SW480 (cell line): ENCODE measurements at regions not wholly inside any gene's neighbourhood (a gene's known extent, or its start where the extent isn't known, plus 50 kb on each side); places are given as distances from the start of the nearest gene placed in this dataset.

Experiments
- DNase-seq: peaks from one replicate; pipeline ENCODE4 v3.0.0-alpha.2; 2016; ENCODE audit warnings: low spot score

DNA sequence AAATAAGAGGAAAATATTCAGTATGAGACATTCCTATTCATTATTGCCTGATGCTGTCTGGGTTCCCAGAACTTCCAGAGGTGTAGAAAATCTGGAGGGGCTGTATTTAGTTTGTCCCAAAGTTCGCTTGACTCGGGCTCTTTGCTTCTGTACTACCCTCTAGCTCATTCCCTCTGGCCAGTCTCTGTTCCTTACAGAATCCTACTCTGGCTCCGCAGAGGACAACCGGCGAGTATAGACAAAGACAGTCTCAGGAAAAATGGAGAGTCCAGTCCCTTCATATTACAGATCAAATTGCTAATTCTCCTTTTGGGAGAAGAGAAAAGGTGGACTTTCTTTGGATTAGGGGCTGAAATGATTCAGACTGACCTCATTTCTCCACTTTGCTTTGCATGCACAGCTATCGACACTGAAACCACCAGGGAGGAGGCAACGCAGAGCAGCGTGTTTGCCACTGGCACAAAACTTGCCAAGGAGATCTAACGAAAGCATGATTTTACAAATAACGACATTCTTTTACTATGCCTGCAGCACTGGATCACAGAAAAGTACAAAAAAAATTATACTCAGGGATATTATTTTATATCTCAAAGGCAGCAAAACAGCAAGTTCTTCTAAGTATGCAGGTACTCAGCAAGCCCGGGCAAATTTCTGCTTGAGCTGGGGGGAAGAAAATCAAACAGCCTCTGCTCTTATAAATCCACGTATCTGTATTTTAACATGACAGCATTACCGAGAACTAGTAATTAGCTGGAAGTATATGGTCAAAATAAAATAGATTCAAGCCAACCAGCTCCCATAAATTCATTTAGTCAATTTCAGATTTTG, 279.7 kb downstream of the NPR3 start:
- no peak for DNase-seq

DNA sequence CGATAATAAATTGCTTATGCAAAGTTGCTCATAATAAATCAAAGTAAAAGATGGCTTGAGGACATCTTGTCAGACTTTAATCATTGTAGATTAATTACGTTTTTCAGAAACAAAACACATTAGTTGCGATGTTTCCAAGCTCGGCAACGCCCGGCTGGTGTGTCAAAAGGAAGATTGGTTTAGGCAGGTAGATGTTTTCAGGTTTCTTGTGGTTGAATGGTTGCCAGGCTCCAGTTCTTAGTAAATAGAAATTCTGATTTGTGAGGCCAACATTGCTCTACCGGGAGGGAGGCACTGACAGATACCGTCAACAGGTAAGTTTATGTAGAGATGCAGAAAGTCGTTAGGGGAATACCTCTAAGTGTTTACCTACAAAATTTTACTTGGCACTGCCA, 280.3 kb downstream of the NPR3 start:
- DNase-seq, result no peak

DNA sequence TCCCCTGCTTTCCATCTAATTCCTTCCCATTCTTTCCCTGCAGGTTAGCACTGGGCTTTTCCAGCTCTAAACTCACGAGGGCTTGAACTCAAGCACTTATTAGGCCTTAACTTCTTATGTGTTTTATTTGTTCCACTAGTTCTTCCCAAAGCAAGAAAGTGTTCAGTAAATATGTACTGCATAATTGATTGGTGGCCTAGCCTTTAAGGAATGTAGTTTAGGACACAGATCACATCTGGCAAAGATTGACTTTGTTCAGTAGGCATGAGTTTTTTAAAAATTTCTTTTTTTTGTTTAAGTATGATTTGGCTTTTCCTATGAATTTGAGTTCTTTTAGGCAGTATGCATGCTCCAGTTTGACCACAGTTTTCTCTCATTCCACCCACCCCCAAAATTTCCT, 285.2 kb downstream of the NPR3 start:
- DNase-seq, result no peak

DNA sequence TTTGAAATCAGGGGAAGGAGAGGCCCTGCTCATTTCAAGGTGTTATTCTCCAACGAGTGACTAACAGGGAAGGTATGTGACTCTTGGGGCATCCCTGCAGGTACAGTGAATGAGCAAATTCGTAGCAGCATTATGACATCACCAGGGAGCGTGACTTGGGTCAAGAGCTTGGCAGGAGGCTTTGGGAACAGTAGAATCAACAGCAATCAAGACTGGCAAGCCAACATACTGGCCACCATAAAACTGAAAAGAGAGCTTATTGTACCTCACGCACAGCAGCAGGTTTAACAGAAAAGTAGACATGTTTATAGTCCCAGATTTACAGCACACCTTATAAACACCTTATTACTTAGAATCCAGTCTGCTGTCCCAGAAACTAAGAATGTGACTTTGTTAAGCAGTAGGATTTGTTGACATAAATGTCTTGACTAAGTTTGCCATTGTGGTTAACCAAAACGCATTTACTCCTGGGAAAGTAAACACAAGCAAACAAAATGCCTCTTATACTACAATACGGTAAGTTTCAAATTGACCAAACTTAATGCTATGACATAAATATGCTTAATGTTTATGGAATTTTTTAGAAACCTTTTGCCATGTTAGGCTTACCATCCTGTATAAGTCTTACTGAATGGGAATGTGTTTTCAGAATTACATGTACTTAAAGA, 297.8 kb downstream of the NPR3 start:
- DNase-seq, result peak; percentile 44

DNA sequence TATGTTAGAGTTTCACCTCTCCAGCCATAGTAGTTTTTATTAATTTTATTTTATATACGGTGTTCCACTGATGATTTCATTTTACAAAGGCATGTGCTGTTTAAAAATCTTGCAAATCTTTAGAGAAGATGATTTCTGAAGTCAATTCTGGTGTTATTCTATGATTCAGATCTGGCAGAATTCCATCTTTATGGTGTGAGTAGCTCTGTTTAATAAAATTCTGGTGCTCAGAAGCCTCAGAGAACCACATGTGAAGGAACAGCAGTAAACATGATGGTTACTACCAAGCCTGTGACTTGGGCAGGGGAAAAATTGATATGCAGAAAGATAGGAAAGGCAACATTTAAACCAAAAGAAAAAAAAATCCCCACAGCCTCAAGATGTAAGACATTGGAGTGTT, 299.7 kb downstream of the NPR3 start:
- DNase-seq, result no peak

DNA sequence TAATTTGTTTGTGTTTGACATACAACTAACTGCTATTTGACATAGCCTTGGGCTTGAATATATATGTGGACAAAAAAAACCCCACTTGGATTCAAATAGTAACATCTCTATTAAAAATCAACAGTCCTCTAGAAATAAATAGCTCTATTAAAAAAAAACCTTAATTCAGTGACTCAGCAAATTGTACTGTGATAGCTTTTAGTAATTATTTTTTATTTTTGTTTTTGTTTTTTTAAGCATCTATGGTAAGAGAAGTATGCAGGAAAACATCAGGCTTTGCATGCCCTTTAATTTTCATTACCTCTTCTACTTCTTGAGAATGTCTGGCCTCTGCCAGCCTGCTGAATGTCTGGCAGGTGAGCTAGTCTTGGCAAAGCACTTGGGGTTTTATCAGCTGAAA, 300.7 kb downstream of the NPR3 start:
- no peak for DNase-seq

DNA sequence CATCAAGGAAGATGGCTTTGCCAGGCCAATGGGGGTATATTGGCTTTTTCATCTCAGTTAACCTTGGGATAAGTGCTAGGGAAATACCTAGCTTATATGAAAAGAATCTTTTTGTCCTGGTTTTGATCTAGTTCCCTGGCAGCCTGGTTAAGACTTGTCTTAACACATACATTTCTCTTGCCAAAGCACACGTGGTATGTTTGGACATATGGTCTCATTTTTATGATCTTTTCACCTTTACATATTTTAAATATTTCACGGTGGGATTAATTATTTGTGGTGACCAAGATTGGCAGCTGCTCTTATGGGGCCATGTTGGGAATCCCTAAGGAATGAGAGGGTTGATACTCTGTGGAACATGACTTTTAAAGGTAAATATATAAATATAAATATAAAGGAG, 312.5 kb downstream of the NPR3 start:
- DNase-seq, result no peak

DNA sequence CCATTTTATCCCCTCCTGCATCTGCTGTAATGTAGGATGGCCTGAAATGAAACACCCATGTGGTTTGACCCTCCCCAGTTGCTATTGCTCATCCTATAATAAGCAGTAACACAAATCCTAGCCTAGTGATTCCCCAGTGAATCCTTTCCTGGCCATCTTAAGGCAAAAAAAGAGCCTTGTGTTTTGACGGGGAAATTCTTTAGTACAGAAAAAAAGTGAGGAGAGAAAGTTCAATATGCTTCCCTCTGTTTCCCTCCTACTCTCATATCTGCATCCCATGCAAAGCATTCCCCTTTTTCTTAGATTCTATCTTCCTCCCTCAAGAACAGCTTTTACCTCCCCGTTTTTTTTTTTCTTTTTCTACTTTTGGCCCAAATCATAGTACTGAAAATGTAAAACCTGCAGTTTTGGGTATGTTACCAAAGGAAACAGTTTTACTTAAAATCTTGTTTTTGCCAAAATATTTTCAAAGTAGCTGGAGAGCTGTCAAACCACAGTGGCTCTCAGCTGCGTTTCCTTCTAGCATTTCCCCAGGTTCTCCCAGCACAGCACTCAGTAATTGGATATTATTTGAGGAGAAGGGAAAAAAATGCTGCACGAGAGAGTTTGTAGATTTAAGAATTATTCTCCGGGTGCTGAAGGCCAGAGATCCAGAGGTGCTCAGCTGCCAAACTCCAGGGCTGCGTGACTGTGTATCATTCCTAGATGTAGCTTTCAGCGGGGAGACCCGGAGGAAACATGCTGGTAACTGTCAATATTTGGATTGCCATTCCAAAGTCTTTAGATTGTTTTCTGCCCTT, 321.4 kb downstream of the NPR3 start:
- DNase-seq, result no peak

DNA sequence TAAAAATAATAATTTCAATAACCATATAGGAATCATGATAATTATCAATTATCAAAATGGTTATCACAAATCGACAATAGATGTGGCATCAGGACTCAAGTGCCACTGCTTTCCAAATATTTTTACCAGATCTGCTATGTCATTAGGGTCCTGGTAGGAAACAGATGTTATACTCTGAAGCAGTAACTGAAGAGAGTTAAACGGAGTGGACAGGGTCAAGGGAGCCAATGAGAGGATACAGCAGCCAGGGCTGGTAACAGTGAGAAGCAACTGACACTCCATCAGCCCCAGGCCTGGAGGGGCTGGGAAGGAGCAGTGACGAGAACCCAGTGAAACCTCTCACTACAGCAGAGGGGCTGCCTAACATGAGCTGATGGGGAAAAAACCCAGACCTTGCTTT, 322.4 kb downstream of the NPR3 start:
- no peak for DNase-seq

DNA sequence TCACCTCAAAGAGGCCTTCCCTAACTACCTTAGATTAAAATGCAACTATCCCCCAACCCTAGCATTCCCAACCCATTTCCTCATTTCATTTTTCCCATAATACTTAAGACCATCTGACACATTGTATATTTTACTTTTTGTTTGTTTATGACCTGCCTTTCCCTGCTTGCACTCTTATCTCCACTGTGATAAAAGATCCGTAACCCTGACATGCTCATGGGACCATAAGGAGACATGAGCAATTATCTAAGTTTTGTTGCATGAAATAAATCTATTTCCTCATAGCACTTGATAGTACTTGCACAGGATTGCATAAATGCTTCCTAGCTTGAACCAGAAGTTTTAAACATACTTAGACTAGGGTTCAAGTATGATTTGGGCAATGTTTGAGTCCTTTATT, 323.7 kb downstream of the NPR3 start:
- DNase-seq, result no peak

DNA sequence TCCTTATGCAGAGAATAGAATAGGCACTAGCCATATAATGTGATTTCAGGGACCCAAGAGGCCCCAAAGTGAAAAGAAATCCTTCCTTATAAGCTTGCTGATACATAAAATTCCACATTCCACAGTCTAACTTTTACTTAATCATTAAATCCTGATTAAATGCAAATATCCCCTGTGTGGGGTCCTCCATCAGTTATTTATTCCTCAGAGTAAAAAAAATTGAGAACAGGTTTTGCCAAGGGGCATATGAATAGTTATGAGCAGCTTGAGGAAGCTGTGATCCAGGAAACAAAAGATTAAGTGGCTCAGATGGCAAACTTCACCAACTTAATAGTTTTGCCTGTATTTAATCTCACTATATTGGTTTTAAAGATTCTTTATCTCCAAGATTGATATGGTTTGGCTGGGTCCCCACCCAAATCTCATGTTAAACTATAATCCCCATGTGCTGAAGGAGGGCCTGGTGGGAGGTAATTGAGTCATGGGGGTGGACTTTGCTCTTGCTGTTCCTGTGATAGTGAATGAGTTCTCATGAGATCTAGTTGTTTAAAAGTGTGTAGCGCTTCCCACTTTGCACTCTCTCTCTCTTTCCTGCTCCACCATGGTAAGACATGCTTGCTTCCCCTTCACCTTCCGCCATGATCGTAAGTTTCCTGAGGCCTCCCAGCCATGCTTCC, 324.9 kb downstream of the NPR3 start:
- no peak for DNase-seq

DNA sequence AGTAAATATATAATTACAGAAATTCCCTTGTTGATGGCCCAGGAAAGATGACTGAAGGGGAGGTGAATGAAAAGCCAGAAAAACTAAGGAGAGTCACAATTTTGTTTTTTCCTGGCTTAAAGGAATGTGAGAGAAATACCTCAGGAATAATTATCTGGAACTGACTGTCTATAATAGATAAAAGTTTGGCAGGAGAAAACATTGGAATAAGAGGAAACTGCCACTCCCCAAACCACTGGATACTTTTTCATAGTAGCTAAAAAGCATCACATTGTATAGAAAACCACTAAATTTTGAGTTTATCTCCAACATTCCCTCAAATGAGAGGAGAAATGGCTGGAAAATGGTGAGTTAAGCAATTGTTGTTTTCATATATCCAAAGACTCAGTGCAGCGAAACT, 326.0 kb downstream of the NPR3 start:
- no peak for DNase-seq

DNA sequence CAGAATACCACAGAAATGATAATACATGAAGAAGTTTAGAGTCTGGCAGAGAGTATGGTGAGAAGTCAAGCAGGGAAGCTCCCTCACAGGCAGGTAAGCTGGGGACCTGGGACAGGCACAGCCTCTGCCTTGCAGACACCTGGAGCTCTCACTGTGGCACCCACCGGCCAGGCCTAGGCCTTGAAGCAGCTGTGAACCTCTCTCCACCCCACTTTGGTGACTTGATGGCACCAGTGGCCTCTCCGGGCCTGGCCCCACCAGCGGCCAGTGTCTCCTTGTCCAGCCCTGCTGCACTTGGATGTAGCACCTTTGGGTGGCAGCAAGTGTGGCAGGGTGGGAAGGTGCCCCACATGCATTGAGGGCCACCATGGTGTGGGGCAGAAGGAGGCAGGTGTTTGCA, 330.5 kb downstream of the NPR3 start:
- DNase-seq, result no peak

DNA sequence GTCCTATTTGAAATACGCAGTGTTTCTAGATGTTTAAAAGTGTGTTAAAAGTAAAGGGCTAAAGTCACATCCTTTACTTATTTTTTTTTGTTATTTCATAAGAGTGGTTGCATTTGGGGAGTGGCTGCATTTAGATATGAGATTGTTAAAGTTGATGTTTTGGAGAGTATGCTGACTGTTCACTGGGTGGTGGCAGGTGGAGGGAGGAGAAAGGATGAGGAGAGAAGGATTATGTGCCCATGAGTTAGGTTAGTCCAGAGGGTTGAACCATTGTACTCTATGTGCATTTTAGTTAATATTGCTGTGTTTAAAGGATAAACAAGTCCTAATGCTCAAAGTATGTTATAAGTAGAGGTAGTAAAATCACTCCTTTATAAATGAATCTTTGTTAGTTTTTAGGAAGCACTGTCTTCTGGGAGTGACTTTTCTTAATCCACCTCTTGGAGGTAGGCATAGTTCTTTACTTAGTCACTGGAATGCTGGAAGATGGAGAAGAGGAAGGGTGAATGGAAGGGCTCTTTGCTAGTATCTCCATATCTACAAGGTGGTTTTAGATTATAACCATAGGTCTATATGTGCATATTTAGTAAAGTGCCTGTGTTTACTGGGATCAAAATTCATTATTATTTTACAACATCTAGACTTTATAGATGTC, 332.3 kb downstream of the NPR3 start:
- no peak for DNase-seq

DNA sequence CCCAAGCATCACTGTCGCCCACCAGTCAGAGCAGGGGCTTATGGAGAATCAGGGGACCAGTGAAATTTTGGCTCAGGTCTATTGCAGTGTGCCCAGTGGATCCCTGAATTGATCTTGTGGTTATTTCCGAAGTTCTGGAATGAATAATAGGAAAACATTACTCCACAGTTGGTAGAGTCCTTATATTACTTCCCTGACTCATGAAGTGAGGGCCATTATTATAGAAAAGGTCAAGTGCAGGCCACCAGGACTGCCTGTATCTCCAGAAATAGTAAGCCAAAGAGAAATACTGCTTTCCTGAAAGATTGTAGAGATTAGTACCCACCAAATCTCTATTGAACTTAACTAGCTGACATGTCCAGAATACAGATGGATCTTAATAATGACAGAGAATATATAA, 335.0 kb downstream of the NPR3 start:
- no peak for DNase-seq

DNA sequence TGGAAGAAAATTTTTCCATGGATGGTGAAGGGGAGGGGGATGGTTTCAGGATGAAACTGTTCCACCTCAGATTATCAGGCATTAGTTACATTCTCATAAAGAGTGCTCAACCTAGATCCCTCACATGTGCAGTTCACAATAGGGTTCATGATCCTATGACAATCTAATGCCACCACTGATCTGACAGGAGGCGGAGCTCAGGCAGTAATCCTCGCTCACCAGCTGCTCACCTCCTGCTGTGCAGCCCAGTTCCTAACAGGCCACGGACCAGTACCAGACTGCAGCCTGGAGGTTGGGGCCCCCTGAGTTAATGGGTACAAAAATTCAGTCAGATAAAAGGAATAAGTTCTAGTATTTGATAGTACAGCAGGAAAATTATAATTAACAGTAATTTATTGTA, 337.2 kb downstream of the NPR3 start:
- no peak for DNase-seq

DNA sequence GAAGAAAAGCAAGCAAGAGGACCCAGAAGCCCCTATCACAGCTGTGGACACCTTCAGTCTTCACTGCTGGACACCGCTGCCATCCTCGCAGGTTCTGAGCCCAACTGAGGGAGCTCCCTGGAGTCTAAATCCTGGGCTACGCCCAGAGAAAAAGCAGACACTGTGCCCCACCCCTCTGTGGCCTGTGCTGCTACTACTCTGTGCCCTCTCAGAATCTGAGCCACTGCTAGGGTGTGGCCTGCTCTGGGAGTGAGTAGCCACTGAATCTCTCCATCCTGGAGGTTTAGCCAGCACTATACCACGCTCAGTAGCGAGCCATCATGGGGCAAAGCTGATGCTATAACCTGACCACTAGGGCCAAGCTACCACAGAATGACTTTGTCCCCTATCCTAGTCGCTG, 338.2 kb downstream of the NPR3 start:
- no peak for DNase-seq

DNA sequence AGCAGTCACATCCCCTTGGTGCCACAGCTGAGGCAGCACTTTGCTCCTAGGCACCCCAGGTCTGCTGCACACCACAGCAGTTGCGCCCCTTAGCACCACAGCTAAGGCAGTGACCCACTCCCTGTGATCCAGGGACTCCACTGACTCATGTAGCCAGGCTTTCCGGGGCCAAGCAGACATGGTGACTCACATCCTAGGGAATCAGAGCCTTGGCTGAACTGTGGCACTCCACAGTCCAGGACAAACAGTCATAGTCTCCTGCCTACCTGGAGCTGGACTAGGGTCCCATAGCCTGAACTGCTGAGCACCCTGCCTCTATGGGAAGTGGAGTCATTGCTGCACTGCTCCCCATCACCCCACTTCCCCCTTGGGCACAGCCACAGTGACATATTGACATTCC, 338.7 kb downstream of the NPR3 start:
- DNase-seq, result peak; percentile 26

DNA sequence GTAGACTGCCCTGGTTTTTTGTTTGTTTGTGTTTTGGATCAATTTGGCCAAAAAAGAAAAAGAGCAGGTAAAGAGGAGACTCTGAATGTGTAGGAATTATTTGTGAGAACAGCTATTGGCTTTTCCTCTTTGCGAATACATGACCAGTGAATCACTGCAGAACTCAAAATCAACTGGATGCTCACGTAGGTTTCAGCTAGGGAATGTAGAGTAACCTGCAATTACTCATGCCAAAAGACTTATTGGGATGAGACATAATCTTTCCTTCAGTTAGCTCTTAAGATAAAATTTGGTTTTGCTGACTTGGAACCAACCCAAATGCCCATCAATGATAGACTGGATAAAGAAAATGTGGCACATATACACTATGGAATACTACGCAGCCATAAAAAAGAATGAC, 348.0 kb downstream of the NPR3 start:
- DNase-seq, result no peak

DNA sequence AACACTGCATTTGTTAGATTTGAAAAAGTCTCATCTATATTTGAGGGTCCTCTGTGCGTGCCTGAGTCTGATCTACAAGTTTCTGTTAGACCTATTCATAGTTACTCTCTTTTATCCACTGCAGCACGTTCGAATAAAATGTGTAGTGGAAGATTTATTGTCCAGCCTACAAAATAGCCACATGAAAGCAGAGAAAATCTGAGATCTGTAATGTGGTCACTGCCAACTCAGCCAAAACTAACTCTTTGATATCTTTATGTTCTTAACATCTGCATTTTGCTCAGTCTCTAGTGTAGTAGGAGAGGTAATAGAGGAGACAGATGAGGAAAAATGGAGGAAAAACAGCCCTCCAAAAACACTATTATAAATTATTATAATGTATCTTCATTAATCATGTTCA, 354.0 kb downstream of the NPR3 start:
- DNase-seq, result peak; percentile 29

DNA sequence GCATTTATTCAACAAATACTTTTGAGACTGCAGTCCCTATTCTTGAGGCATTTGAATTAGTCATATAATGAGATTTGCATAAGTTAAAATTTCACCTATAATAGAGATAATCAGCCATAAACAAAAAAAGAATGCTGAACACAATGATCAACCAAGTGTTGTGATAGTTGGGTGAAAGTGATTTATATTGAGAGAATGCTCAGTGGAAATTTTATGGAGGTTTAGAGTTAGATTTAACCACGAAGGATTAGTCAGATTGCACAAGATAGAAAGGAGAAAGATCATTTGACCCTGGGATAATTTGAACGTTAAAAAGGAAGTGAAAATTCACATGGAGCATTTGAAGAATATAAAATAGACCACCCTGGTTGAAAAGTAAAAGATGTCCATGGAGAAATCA, 356.2 kb downstream of the NPR3 start:
- DNase-seq, result no peak

DNA sequence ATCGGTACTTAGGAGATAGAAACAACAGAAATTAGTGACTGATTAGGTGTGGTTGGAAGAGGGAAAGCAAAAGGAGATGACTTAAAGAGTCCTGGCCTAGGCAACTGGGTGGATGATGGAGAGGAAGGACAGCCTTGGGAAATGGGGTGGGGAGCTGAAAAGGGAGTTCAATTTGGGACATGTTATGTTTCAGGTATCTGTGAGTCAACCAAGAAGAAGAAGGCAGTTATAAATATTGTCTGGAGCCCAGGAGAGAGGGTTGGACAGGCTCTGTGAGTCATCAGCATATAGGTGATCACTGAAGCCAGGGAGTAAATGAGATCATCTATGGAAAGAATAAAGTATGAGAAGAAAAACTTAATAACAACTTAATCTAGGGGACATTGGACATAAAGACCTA, 357.7 kb downstream of the NPR3 start:
- no peak for DNase-seq
